Vagina (tissue), 2 donors: ENCODE measurements at regions not wholly inside any gene's neighbourhood (a gene's known extent, or its start where the extent isn't known, plus 50 kb on each side); places are given as distances from the start of the nearest gene placed in this dataset.

Experiments
- DNase-seq, 2 donors: peaks; one replicate each; pipeline ENCODE4 v3.0.0-alpha.2; 2017; ENCODE audit errors: extremely low spot score in 2 of 2
- H3K27ac ChIP-seq: fragments of 200-600 bp; sonication (generic); one replicate; pipeline ENCODE4 v1.5.1; 2019
- H3K27me3 ChIP-seq: fragments of 200-600 bp; sonication (generic); one replicate; pipeline ENCODE4 v1.5.1; 2019
- H3K36me3 ChIP-seq, 2 donors: fragments of 200-600 bp; sonication (generic); one replicate each; pipeline ENCODE4 v1.5.1; 2017 to 2019
- H3K4me1 ChIP-seq: fragments of 200-600 bp; sonication (generic); one replicate; pipeline ENCODE4 v1.5.1; 2019
- H3K4me3 ChIP-seq, 2 donors: fragments of 200-600 bp; sonication (generic); 1 replicate in 1 of 2; 2 replicates in 1 of 2; pipeline ENCODE4 v1.5.1; 2016 to 2019
- H3K9me3 ChIP-seq: fragments of 200-600 bp; sonication (generic); one replicate; pipeline ENCODE4 v1.5.1; 2019
- POLR2A ChIP-seq, 2 donors: fragments of 450-650 bp; IDR thresholded peaks; one replicate each; pipeline ENCODE4 v1.6.1; 2017; ENCODE audit warnings: antibody characterized with exemption in 2 of 2, mild to moderate bottlenecking in 2 of 2, moderate library complexity in 2 of 2
- POLR2AphosphoS5 ChIP-seq, 2 donors: sonication (generic); formaldehyde crosslinking; IDR thresholded peaks; one replicate each; pipeline ENCODE4 v1.9.0; 2017; ENCODE audit warnings: antibody characterized with exemption in 2 of 2, mild to moderate bottlenecking in 2 of 2, low read depth in 1 of 2; ENCODE audit not compliant: insufficient read depth in 1 of 2
- intact Hi-C: fragments of 100-400 bp; cut with DNase I; formaldehyde crosslinking; loops from one replicate; pipeline ENCODE4 v1.15.1; 2023
- TF ChIP-seq, protein P1 (sequence below), 3 experiments: fragments of 450-650 bp in 2 of 3; fragments of 200-600 bp in 1 of 3; sonication (generic) in 1 of 3; IDR thresholded peaks; one replicate each; pipeline ENCODE4 v1.5.1; 2017 to 2019; ENCODE audit warnings: antibody characterized with exemption in 3 of 3, mild to moderate bottlenecking in 2 of 3, moderate library complexity in 2 of 3

GRCh38 chr4:17251101-17251500 is 260.8 kb downstream of the QDPR start:
- no peaks in the 10 kb centered on the region for H3K4me1 ChIP-seq
- no peak overlapping the region for H3K4me3 ChIP-seq
- no peak overlapping the region for H3K27ac ChIP-seq
- H3K9me3 ChIP-seq, result no peaks in the 10 kb centered on the region
- TF ChIP-seq, protein P1, sequence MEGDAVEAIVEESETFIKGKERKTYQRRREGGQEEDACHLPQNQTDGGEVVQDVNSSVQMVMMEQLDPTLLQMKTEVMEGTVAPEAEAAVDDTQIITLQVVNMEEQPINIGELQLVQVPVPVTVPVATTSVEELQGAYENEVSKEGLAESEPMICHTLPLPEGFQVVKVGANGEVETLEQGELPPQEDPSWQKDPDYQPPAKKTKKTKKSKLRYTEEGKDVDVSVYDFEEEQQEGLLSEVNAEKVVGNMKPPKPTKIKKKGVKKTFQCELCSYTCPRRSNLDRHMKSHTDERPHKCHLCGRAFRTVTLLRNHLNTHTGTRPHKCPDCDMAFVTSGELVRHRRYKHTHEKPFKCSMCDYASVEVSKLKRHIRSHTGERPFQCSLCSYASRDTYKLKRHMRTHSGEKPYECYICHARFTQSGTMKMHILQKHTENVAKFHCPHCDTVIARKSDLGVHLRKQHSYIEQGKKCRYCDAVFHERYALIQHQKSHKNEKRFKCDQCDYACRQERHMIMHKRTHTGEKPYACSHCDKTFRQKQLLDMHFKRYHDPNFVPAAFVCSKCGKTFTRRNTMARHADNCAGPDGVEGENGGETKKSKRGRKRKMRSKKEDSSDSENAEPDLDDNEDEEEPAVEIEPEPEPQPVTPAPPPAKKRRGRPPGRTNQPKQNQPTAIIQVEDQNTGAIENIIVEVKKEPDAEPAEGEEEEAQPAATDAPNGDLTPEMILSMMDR (IDR thresholded peaks at IDR 0.05), result no peak
- no peak for TF ChIP-seq POLR2A (IDR thresholded peaks at IDR 0.05)
- no peak for TF ChIP-seq POLR2AphosphoS5 (IDR thresholded peaks at IDR 0.05; ENCODE audit: insufficient read depth in 1 of 2, low read depth in 1 of 2)
- no peaks in the 10 kb centered on the region for H3K36me3 ChIP-seq
- intact Hi-C loops, result no loop called here
- DNase-seq, result no peak
- no peaks in the 10 kb centered on the region for H3K27me3 ChIP-seq

- TF ChIP-seq POLR2A (IDR thresholded peaks at IDR 0.05) (no peak), POLR2AphosphoS5 (IDR thresholded peaks at IDR 0.05; ENCODE audit: insufficient read depth in 1 of 2, low read depth in 1 of 2) (no peak)
- TF ChIP-seq, protein P1 (IDR thresholded peaks at IDR 0.05), result no peak
- H3K36me3 ChIP-seq, result no peaks in the 10 kb centered on the region
- H3K27ac ChIP-seq, result no peak overlapping the region
Observed at GRCh38 chr4:17250591-17250990, 261.3 kb downstream of the QDPR start.

GRCh38 chr4:17246656-17247055 is 265.2 kb downstream of the QDPR start:
- no peak for DNase-seq
- intact Hi-C loops, result no loop called here
- Histone ChIP-seq H3K9me3 (no peaks in the 10 kb centered on the region), H3K27ac (no peak overlapping the region), H3K4me3 (no peak overlapping the region), H3K27me3 (no peaks in the 10 kb centered on the region), H3K36me3 (no peaks in the 10 kb centered on the region), H3K4me1 (no peaks in the 10 kb centered on the region)
- TF ChIP-seq, protein P1 (IDR thresholded peaks at IDR 0.05), result no peak
- no peak for TF ChIP-seq POLR2A (IDR thresholded peaks at IDR 0.05)
- no peak for TF ChIP-seq POLR2AphosphoS5 (IDR thresholded peaks at IDR 0.05; ENCODE audit: insufficient read depth in 1 of 2, low read depth in 1 of 2)

More at GRCh38 chr4:17250591-17250990, 261.3 kb downstream of the QDPR start:
- H3K27me3 ChIP-seq, result no peaks in the 10 kb centered on the region
- intact Hi-C loops, result no loop called here
- no peaks in the 10 kb centered on the region for H3K4me1 ChIP-seq
- H3K4me3 ChIP-seq, result no peak overlapping the region
- DNase-seq, result no peak
- no peaks in the 10 kb centered on the region for H3K9me3 ChIP-seq

DNA sequence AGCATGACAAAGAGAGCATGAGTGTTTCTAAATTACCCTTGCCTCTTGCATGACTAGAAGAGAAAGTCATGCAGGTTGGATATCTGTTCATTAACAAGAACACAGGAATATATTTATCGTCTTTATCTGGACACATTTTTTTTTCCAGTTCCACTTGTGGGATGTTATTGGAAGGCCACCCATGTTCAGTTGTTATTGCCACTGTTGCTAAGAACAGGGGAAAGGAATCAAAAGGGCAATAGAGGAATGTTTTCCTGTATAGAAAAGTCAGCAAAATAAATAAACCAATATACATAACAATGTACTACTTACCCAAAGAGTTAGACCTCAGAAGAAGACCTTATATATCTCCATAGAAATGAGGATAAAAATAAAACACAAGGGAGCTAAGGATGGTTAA is 270.1 kb downstream of the QDPR start:
- TF ChIP-seq POLR2A (IDR thresholded peaks at IDR 0.05) (no peak), POLR2AphosphoS5 (IDR thresholded peaks at IDR 0.05; ENCODE audit: insufficient read depth in 1 of 2, low read depth in 1 of 2) (no peak)
- TF ChIP-seq, protein P1 (IDR thresholded peaks at IDR 0.05), result no peak
- DNase-seq, result no peak
- Histone ChIP-seq H3K9me3 (no peaks in the 10 kb centered on the region), H3K27ac (no peak overlapping the region), H3K36me3 (no peaks in the 10 kb centered on the region), H3K4me1 (no peaks in the 10 kb centered on the region), H3K4me3 (no peak overlapping the region), H3K27me3 (no peaks in the 10 kb centered on the region)
- intact Hi-C loops, result no loop called here

DNA sequence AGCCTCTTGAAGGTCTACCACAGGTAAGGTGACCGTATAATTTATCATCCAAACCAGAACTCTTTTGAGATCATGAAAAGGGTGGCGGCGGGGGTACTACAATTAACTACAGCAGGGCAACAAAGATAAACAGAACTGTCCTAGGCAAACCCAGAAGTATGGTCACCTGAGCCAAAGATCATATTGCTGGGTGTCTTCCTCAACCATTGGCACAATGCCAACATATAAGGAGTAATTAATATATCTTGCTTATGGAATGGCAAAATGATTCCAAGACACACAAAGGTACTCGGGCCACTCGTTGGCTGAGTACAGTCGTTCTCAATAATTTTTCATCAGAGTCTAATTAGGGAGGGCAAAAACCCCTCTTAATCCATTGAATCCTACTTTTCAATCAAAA is 273.3 kb downstream of the QDPR start:
- DNase-seq, result no peak
- H3K4me1 ChIP-seq, result no peaks in the 10 kb centered on the region
- H3K4me3 ChIP-seq, result no peak overlapping the region
- TF ChIP-seq POLR2A (IDR thresholded peaks at IDR 0.05) (no peak), POLR2AphosphoS5 (IDR thresholded peaks at IDR 0.05; ENCODE audit: insufficient read depth in 1 of 2, low read depth in 1 of 2) (no peak)
- TF ChIP-seq, protein P1 (IDR thresholded peaks at IDR 0.05), result no peak
- intact Hi-C loops, result no loop called here
- no peaks in the 10 kb centered on the region for H3K9me3 ChIP-seq
- no peaks in the 10 kb centered on the region for H3K36me3 ChIP-seq
- H3K27ac ChIP-seq, result no peak overlapping the region
- no peaks in the 10 kb centered on the region for H3K27me3 ChIP-seq
